SK-N-DZ (cell line): ENCODE measurements at regions not wholly inside any gene's neighbourhood (a gene's known extent, or its start where the extent isn't known, plus 50 kb on each side); places are given as distances from the start of the nearest gene placed in this dataset.
"Not testable (repeated sequence)": the region's sequence is repeated elsewhere in the genome, so short reads cannot be mapped to it uniquely, and the experiment has no call there.

ENCODE experiments used
- DNase-seq: peaks from one replicate; pipeline ENCODE4 v3.0.0-alpha.2; 2015; ENCODE audit warnings: low spot score

- DNase-seq: no peak
Measured at GRCh38 chrX:66912417-66912816, 273.5 kb upstream of the EDA2R start.

- no peak for DNase-seq
Measured at GRCh38 chrX:66902081-66902480, 263.2 kb upstream of the EDA2R start.

- no peak for DNase-seq
Measured at GRCh38 chrX:66900886-66901285, 262.0 kb upstream of the EDA2R start.

- no peak for DNase-seq
Measured at GRCh38 chrX:66892004-66892403, 253.1 kb upstream of the EDA2R start.

- no peak for DNase-seq
Measured at GRCh38 chrX:66889418-66889817, 250.5 kb upstream of the EDA2R start.

GRCh38 chrX:66882101-66882500, 243.2 kb upstream of the EDA2R start:
- no peak for DNase-seq

GRCh38 chrX:66876776-66877175, 237.9 kb upstream of the EDA2R start:
- DNase-seq: no peak

- no peak for DNase-seq
Measured at GRCh38 chrX:66872771-66873170, 233.9 kb upstream of the EDA2R start.

GRCh38 chrX:66863721-66864120, 224.8 kb upstream of the EDA2R start:
- DNase-seq: no peak

- DNase-seq: no peak
Measured at GRCh38 chrX:66833426-66833825, 194.5 kb upstream of the EDA2R start.

- DNase-seq: no peak
Measured at GRCh38 chrX:66815227-66815626, 176.3 kb upstream of the EDA2R start.

GRCh38 chrX:66794514-66794913, 155.6 kb upstream of the EDA2R start:
- not testable (repeated sequence) for DNase-seq

GRCh38 chrX:66766318-66766717, 127.4 kb upstream of the EDA2R start:
- no peak for DNase-seq

GRCh38 chrX:66760651-66761050, 121.8 kb upstream of the EDA2R start:
- DNase-seq: no peak

- DNase-seq: no peak
Measured at GRCh38 chrX:66756717-66757116, 117.8 kb upstream of the EDA2R start.

GRCh38 chrX:66751136-66751782, 112.4 kb upstream of the EDA2R start:
- no peak for DNase-seq

- not testable (repeated sequence) for DNase-seq
Measured at GRCh38 chrX:66744519-66744918, 105.6 kb upstream of the EDA2R start.

GRCh38 chrX:66731398-66731797, 92.5 kb upstream of the EDA2R start:
- DNase-seq: peak; percentile 27

GRCh38 chrX:66728818-66729271, 90.0 kb upstream of the EDA2R start:
- DNase-seq: peak; percentile 5

GRCh38 chrX:66717926-66718325, 79.0 kb upstream of the EDA2R start:
- DNase-seq: no peak

- DNase-seq: no peak
Measured at GRCh38 chrX:66698273-66699204, 59.7 kb upstream of the EDA2R start.

GRCh38 chrX:66692512-66692911, 53.6 kb upstream of the EDA2R start:
- DNase-seq: not testable (repeated sequence)
